NCI-H146 treated with DMSO at 0.1 percent for 48 hours (cell line): ENCODE measurements at regions not wholly inside any gene's neighbourhood (a gene's known extent, or its start where the extent isn't known, plus 50 kb on each side); places are given as distances from the start of the nearest gene placed in this dataset.
"Not testable (repeated sequence)": the region's sequence is repeated elsewhere in the genome, so short reads cannot be mapped to it uniquely, and the experiment has no call there.

Experiments used
- DNase-seq: peaks from one replicate; lab custom pipeline; 2025; ENCODE audit not compliant: unreplicated experiment; lab: John Stamatoyannopoulos, UW

DNA sequence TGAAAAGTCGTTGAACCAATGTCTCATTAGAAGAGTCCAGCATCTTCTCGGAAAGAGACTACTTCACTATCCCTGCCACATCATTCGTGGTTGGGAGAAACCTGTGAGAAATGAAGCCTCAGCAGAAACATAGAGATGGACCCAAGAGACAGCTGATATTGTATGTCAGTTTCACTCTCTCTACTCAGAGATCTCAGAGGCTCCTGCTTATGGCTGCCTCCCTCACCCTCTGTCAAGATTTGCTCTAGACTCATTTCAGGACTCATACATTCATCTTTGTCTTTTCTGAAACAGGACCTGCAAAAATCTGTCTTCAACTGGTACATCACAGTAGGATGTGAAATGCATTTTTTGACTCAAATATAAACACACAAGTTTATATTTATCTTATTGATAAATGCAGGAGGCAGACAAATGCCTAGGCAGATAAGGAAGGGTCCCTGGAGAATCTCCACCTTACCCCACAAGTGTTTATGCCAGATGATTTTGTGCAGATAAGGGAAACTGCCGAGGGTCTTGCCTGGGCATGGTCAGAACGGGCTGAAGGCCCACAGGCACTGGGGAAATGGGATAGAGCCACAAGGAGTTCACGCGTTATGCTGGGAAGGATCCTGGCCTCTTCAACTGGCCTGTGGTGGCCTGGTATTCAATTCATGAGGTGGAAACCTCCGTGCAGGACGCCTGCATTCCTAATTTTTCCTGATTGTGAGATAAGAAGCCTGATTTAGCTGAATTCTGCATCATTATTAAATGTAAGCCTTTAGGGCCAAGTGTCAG lies 1834.0 kb upstream of the PCDH20 start:
- DNase-seq = no peak

DNA sequence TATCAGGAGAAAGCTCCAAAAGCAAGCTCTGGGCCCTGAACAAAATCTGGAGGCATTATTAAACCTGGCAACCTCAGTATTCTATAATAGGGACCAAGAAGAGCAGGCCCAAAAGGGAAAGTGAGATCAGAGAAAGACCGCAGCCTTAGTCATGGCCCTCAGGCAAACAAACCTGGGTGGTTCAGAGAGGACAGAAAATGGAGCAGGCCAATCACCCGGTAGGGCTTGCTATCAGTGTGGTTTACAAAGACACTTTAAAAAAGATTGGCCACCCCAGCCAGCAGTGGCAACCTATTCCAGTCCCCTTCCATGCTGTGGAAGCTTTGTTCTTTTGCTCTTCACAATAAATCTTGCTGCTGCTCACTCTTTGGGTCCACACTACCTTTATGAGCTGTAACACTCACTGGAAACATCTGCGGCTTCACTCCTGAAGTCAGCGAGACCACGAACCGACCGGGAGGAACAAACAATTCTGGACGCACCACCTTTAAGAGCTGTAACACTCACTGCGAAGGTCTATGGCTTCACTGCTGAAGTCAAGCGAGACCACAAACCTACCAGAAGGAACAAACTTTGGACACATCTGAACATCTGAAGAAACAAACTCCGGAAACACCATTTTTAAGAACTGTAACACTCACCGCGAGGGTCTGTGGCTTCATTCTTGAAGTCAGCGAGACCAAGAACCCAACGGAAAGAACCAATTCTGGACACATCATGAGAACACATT lies 1821.2 kb upstream of the PCDH20 start:
- DNase-seq = not testable (repeated sequence)

DNA sequence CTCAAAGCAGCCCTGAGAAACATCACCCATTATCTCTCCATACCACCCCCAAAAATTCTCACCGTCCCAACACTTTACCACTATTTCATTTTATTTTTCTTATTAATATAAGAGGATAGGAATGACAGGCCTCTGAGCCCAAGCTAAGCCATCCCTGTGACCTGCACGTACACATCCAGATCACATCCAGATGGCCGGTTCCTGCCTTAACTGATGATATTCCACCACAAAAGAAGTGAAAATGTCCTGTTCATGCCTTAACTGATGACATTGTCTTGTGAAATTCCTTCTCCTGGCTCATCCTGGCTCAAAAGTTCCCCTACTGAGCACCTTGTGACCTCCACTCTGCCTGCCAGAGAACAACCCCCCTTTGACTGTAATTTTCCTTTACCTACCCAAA lies 1802.9 kb upstream of the PCDH20 start:
- not testable (repeated sequence) for DNase-seq

DNA sequence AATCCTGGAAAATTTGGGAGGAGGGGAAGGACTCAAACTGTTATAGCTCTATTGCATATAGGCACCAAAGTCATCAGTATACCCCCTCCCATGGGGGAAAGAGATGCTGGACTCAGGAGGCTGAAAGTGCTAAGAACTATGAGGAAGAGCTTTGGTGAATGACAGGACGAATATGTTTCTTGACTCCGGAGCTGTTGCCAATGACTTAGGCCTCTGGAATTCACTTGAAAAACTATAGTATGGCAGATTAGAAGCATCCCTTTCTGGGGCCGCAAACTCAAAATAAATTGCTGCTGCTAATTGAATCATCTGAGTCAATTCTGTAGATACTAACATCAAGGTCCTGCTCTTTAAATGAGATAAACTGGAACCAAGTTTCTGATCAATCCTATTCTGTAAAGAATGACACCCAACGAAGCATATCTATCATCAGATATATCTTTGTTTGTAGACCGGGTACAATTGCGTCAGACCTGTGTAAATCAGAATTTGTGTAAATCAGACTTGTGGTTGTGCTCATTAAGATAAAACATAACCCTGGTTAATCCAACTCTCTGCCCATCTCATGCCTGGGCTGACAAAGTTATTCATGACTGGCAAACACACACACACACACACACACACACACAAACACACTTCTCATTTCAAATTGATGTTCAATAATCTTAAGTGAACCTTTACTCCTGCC lies 1793.8 kb upstream of the PCDH20 start:
- DNase-seq = no peak

DNA sequence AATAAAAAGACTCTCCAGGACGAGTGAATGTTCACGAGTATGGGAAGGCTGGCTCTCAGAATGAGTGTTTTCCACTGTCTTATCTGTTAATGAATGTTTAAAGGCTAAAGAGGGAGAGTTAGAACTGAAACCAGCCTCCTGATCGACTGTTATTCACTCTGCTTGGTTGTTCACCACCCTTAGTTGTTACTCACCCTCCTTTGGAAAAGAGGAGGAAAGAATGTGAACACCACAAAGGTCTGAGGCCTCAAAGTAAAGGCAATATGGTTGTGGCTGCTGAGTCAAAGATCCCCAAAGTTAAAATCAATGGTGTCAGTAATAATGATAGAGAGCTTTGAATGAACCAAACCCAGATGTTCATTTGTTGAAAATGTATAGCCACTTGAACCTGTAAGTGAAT lies 1793.2 kb upstream of the PCDH20 start:
- no peak for DNase-seq

DNA sequence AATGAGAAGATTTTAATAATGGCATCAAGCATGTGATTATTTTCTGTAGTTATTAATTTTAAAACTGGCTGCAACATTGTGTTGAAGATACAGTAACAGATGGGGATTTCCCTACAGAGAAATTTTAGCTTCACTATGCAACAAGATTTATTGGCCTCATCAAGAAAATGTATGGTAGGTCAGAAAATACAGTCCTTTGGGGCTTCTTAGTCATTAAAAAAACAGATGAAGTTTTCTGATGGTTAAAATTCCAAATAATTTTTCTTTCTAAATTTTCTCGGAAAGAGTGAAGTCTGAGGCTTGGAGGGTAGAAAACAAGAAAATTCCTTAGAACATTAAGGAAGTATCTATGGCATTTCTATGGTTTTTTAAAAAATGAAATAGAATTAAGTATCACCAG lies 1790.8 kb upstream of the PCDH20 start:
- DNase-seq = no peak

DNA sequence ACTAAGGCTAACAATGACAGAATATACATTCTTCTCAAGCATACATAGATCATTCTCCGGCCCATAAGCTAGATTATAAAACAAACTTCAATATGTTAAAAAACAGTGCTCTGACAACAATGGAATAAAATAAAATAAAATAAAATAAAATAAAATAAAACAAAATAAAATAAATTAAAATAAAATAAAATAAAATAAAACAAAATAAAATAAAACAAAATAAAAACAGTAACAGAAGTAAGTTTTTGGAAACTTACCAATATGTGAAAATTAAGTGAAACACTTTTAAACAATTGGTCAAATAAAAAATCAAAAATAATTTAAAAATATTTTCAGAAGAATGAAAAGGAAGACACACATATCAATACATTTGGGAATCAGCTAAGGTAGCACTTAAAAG lies 1785.8 kb upstream of the PCDH20 start:
- DNase-seq = no peak

DNA sequence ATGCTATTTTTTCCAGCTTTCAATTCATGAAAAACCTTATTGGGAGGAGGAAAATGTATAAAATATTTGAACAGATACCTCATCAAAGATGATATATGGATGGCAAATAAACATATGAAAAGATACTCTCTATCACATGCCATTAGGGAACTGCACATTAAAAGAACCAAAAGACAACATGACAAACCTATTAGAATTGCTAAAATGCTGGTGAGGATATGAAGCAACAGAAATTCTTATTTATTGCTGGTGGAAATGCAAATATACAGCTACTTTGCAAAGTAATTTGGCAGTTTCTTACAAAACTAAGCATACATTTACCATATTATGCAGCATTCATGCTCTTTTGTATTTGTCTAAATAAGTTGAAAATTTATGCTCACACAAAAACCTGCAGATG lies 1783.9 kb upstream of the PCDH20 start:
- DNase-seq = no peak

DNA sequence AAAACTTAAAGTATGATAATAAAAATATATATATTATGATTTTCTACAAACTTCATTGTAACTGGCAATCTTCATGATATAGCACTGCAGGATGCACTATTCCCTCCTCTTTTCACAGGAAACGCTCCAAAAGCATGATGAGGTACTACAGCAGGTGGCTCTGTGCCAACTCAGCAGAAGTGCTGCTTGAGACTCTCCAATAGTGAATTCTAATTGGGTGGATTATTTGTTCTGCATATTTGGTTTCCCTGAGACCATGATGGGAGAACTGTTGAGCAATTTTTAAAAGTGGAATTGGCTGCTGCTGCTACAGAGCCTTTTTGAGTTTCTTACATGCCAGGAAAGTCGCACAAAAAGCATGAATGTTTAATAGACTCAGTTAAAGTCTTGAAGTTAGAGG lies 1782.4 kb upstream of the PCDH20 start:
- no peak for DNase-seq

DNA sequence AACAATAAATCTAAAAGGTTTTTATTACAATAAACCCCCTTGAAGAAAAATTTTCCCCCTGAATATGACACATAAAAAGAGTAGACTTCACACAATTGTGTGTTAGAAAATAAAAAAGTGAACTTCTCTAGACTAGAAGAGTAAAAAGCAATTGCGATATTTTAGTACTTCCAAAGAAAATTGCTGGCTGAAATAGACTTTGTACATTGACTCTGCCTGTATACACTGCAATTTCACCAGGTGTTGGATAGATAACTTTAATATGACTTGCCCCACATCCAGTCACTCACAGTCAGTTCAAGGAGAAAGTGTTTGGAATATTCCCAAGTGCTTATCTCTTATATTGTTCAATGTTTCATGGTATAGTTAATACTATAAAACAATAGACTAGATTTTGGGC lies 1780.1 kb upstream of the PCDH20 start:
- DNase-seq = no peak

DNA sequence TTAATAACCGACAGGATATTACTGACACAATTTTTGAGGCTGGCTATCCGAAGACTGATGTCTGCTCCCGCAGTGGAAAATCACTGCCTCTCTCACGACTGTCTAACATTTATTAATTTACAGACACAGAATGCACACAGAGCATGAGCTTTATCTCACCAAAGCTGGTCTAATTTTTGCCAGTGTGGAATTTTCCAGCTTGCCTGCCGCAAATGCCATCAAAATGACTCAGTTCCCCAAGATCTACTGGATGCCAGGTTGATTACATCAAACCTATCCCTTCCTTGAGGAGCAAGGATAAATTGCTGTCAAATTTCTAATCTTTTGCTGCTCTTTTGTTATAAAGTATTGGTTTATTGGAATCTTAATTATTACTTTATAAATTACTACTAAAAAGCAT lies 1775.1 kb upstream of the PCDH20 start:
- no peak for DNase-seq

DNA sequence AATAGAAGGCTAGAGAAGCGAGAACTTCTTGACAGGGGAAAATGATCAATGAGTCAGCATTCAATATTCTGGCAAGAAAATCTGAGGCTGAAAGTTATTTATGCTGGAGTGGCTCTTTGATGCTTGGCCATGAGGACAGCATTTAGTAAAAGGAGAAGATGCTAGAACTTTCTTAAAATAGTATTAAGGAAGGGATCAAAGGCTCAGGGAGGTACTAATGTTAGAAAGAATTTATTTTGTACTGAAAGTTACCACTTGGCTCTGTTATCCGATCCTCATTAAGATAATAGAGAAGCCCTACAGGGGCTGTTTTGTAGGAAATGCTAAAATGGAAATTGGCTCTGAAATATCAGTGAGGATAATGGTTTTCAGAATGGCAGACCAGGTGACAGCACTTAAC lies 1774.6 kb upstream of the PCDH20 start:
- DNase-seq = peak; percentile 74

DNA sequence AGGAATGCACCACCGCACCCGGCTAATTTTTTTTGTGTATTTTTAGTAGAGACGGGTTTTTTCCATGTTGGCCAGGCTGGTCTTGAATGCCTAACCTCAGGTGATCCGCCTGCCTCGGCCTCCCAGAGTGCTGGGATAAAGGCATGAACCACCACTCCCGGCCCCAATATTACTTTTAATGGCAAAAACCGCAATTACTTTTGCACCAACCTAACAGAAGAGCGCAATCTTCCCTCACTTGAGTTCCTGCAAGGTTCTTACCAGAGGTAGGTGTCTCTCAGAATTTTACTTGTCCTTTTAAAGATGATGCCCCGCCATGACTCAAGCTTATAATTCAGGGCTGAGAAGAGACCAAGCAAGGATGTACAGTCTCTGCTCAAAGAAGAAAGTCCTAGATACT lies 1774.1 kb upstream of the PCDH20 start:
- no peak for DNase-seq

DNA sequence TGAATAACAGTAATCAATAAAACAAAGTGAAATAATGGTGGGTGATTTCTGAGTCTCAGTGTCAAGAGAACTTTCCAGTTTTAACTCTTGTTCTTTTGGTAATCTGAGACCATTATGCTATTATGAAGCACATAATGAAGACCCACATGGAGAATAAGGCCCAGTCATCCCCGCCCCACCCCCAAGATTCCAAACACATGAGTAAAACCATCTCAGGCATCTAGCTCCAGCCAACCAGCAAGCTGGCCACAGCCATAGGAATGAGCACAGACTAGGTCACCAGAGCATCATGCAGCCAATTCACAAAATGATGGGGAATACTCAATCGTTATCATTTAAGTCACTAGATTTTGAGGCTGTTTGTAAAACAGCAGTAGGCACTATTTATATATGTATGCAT lies 1769.0 kb upstream of the PCDH20 start:
- no peak for DNase-seq

DNA sequence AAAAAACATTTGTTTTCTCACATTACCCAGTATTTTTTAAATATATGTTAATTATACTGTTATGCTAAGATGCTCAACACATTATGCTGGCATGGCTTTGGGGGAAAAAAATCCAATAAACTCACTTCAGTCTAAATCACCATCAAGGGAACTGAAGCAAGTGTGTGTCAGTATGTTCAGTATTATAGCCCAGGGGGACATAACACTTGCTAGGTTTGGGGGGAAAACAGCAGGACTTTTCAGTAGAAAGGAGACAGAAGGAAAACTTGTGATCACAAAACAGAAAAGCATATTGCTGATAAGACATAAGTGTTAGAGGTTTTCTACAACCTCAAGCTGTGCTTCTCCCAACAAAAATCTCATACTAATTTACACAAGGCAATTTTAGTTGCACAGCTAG lies 1759.9 kb upstream of the PCDH20 start:
- DNase-seq = no peak

DNA sequence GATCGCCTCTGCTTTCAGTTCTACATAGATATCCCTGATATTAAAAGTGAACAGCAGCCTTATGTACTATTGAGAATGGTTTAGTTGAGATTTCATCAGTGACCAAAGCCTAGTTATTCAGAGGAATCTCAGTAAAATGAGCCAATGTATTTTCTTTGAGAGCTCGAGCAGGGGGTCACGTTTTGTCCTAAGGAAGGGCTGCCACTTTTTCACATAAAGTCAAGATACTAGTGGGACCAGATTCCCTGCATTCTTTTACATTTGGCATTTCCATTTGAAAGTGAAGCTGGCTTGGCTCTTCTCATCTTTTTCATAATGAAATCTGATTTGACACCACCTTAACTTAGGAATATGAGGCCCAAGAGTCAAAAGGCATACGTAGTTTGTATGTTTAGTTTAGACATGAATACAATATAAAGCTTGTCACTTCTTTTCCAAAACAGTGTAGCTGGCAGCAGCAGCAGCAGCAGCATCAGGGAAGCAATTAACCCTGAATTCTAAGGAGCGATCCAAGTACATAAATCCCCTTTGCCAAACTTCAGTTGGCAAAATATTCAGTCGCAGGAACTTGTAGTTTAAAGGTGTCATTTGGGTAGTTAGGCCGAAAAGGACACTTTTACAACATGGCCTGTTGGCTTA lies 1752.2 kb upstream of the PCDH20 start:
- DNase-seq = no peak

DNA sequence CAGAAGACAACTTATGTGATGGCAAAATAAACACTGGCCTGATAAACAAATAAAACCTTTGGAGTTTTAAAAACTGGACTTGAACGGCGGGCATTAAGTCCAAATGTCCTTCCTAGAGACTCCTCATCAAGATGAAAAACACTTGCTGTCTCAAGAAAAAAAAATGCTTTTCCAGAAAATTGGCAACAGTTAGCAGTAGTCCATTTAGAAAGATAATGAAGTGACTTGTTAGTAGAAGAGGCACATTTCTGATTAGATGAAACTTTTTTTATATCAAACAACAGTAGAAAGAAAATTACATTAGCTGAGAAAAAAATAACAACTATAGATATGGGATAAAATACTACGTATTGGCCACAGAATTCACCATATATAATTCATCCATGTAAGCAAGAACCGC lies 1750.7 kb upstream of the PCDH20 start:
- DNase-seq = no peak

DNA sequence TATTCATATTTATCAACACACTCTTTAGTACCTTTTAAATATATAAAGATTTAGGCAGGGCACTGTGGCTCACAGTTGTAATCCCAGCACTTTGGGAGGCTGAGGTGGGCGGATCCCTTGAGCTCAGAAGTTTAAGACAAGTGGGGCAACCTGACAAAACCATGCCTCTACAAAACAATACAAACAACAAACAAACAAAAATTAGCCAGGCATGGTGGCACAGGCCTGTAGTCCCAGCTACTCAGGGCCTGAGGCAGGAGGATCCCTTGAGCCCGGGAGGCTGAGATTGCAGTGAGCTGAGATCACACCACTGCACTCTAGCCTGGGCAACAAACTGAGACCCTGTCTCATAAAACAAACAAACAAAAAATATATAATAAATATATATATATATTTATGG lies 1748.3 kb upstream of the PCDH20 start:
- no peak for DNase-seq

DNA sequence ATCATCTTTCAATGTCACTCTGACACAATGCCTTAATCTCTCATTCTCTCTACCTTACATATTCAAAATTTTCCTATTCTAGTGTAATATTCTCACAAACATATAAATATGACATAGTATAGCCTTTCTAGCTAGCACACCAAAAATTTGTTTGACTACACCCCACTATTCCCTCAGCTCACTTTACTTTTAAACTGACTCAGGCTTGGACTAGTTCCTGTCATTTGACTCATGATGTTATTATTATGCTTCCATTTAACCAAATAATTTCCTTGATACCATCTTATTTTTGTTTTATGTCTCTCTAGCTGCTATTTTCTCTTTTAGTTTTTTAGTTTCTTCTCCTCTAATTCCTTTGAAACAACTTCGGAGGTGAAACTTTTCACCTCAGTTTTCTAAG lies 1745.6 kb upstream of the PCDH20 start:
- no peak for DNase-seq

DNA sequence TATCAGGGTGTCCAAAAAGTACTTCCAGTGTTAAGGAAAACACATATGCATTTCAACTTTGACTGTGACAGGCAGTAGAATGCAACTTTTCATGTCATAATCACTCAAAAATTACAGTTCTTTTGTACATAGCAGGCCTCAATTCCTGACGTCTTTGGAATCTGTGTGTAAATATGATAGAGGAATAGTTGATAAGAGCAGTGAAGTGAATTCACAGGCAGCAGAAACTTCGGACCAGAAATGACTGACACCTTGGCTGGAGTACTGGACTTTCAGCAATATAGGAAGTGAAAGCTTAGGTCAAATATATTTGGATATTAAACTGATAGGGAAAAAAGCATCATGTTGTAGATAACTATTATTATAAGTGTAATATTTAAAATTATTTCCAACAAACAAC lies 1741.2 kb upstream of the PCDH20 start:
- DNase-seq = no peak

DNA sequence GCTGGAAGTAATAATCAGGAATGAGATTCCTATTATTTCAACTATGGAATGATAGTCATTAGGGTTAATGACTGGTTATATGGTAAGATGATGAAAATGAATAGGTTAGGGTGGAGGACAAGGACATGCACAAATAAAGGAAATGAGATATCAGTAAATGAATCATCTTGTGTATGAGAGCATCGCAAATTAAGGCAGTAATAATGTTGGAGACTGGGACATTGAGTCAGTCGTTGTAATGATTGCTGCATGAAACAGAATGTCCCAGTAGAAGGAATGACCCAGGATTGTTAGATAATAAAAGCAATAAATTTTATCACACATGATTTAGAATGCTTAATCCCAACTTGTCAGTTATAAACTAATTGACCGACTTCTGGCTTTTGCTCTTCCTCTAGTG lies 1733.7 kb upstream of the PCDH20 start:
- no peak for DNase-seq

DNA sequence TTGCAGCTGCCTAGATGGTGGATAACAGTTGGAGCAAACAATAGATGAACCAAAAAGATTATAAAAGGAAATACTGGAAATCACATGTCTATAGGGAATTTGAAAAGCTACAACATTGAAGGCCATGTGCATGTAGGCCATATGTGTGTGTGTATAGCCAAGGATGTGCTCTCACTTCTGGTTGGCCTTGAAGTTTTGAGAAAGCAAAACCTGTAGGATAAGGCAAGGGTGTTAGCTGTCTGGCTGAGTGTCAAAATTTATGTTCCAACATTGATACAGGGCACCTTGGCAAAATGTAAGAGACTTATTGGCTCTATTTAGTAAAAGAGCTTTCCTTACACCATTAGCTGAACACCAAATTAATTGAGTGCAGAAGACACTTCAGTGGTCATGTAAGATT lies 1723.6 kb upstream of the PCDH20 start:
- no peak for DNase-seq
